ENCODE measurements at regions not wholly inside any gene's neighbourhood (a gene's known extent, or its start where the extent isn't known, plus 50 kb on each side); places are given as distances from the start of the nearest gene placed in this dataset.

GRCh38 chr2:220068846-220069245 lies 441.4 kb downstream of the SLC4A3 start:
- intact Hi-C loops (cut with DNase I) = no loop called here
- TF ChIP-seq POLR2A (IDR thresholded peaks at IDR 0.05) = no peak
- TF ChIP-seq, protein P1, sequence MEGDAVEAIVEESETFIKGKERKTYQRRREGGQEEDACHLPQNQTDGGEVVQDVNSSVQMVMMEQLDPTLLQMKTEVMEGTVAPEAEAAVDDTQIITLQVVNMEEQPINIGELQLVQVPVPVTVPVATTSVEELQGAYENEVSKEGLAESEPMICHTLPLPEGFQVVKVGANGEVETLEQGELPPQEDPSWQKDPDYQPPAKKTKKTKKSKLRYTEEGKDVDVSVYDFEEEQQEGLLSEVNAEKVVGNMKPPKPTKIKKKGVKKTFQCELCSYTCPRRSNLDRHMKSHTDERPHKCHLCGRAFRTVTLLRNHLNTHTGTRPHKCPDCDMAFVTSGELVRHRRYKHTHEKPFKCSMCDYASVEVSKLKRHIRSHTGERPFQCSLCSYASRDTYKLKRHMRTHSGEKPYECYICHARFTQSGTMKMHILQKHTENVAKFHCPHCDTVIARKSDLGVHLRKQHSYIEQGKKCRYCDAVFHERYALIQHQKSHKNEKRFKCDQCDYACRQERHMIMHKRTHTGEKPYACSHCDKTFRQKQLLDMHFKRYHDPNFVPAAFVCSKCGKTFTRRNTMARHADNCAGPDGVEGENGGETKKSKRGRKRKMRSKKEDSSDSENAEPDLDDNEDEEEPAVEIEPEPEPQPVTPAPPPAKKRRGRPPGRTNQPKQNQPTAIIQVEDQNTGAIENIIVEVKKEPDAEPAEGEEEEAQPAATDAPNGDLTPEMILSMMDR (IDR thresholded peaks at IDR 0.05) = no peak
- Histone ChIP-seq H3K36me3 (no peaks in the 10 kb centered on the region), H3K9me3 (no peaks in the 10 kb centered on the region), H3K4me3 (no peak overlapping the region), H3K27ac (no peak overlapping the region), H3K4me1 (no peaks in the 10 kb centered on the region), H3K27me3 (peaks cover 0 to 10% (median 0%) of the 10 kb centered on the region in 4 donors)
- WGBS, 2 donors = 53 to 55% methylated on average over 2 of the region's 2 CpGs
- no peak for DNase-seq

DNA sequence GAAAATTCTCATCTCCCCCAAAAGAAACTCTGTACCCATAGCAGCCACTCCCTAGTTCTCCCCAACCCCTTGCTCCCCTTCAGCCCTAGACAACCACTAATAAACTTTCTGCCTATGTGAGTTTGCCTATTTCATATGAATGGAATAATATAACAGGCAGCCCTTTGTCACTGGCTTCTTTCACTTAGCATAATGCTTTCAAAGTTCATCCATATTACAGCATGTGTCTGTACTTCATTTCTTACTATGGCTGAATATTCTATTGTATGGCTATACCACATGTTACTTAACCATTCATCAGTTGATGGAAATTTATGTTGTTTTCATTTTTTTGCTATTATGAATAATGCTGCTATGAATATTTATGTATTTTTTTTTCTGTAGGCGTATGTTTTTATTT lies 442.9 kb downstream of the SLC4A3 start:
- Histone ChIP-seq H3K27me3 (peaks cover 0 to 13% (median 0%) of the 10 kb centered on the region in 4 donors), H3K4me3 (no peak overlapping the region), H3K27ac (no peak overlapping the region), H3K4me1 (no peaks in the 10 kb centered on the region), H3K36me3 (no peaks in the 10 kb centered on the region), H3K9me3 (no peaks in the 10 kb centered on the region)
- intact Hi-C loops (cut with DNase I) = no loop called here
- WGBS, 2 donors = 92 to 100% methylated on average over 1 of the region's 1 CpG
- TF ChIP-seq, protein P1 (IDR thresholded peaks at IDR 0.05) = no peak
- TF ChIP-seq POLR2A (IDR thresholded peaks at IDR 0.05) = no peak
- DNase-seq = no peak

GRCh38 chr2:220071696-220072095 lies 444.3 kb downstream of the SLC4A3 start:
- intact Hi-C loops (cut with DNase I) = no loop called here
- TF ChIP-seq, protein P1 (IDR thresholded peaks at IDR 0.05) = no peak
- no peak for TF ChIP-seq POLR2A (IDR thresholded peaks at IDR 0.05)
- Histone ChIP-seq H3K4me3 (no peak overlapping the region), H3K36me3 (no peaks in the 10 kb centered on the region), H3K27ac (no peak overlapping the region), H3K9me3 (no peaks in the 10 kb centered on the region), H3K4me1 (no peaks in the 10 kb centered on the region), H3K27me3 (peaks cover 0 to 25% (median 0%) of the 10 kb centered on the region in 4 donors)
- WGBS, 2 donors = 75 to 76% methylated on average over 5 of the region's 5 CpGs
- DNase-seq = no peak

DNA sequence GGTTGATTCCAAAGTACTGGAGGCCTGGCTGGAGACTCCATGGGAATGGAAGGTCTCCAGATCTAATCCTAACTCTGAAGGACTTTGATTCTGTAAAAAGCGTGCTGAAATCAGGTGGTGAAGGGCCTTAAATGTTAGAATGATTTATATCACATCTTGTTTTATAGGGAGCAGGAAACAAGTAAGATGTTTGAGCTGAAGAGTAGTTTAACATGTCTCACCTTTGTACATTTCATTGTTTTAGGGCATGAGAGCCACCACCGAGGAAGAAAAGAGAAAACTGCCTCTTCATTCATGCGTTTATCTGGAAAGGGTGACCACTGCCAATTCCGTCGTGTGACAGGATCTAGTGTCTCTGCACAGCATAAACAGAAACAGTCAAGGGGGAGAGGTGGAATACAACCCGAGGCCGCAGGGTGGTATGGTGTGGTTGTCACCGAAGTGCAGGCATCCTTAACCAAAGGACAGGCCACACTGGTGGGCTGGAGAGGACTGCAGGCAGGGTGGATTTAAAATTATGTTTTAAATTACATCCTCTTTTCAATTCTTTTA lies 445.3 kb downstream of the SLC4A3 start:
- peaks cover 0 to 32% (median 0%) of the 10 kb centered on the region in 4 donors for H3K27me3 ChIP-seq
- no peaks in the 10 kb centered on the region for H3K4me1 ChIP-seq
- no peaks in the 10 kb centered on the region for H3K9me3 ChIP-seq
- H3K36me3 ChIP-seq = no peaks in the 10 kb centered on the region
- 69 to 75% methylated on average over 8 of the region's 8 CpGs for WGBS, 2 donors
- no peak for DNase-seq
- TF ChIP-seq, protein P1 (IDR thresholded peaks at IDR 0.05) = no peak
- TF ChIP-seq POLR2A (IDR thresholded peaks at IDR 0.05) = no peak
- H3K4me3 ChIP-seq = no peak overlapping the region
- intact Hi-C loops (cut with DNase I) = no loop called here
- no peak overlapping the region for H3K27ac ChIP-seq

GRCh38 chr2:220075835-220076234 lies 448.4 kb downstream of the SLC4A3 start:
- H3K4me3 ChIP-seq = no peak overlapping the region
- no peak for TF ChIP-seq POLR2A (IDR thresholded peaks at IDR 0.05)
- TF ChIP-seq, protein P1 (IDR thresholded peaks at IDR 0.05) = no peak
- 17 to 67% methylated on average over 1 of the region's 1 CpG for whole genome bisulfite sequencing, 2 donors
- H3K9me3 ChIP-seq = no peaks in the 10 kb centered on the region
- DNase-seq = no peak
- no peak overlapping the region for H3K27ac ChIP-seq
- peaks cover 0 to 29% (median 0%) of the 10 kb centered on the region in 4 donors for H3K27me3 ChIP-seq
- H3K4me1 ChIP-seq = no peaks in the 10 kb centered on the region
- intact Hi-C loops (cut with DNase I) = no loop called here
- H3K36me3 ChIP-seq = no peaks in the 10 kb centered on the region
